22Rv1 (cell line): ENCODE measurements at regions not wholly inside any gene's neighbourhood (a gene's known extent, or its start where the extent isn't known, plus 50 kb on each side); places are given as distances from the start of the nearest gene placed in this dataset.

ENCODE experiments used
- ZFX ChIP-seq: fragments of 450-650 bp; IDR thresholded peaks from 2 replicates; pipeline ENCODE4 v1.6.1; 2017; ENCODE audit warnings: antibody characterized with exemption, borderline replicate concordance
- TF ChIP-seq, protein P1 (sequence below): fragments of 450-650 bp; IDR thresholded peaks from 2 replicates; pipeline ENCODE4 v1.5.1; 2017; ENCODE audit warnings: mild to moderate bottlenecking

DNA sequence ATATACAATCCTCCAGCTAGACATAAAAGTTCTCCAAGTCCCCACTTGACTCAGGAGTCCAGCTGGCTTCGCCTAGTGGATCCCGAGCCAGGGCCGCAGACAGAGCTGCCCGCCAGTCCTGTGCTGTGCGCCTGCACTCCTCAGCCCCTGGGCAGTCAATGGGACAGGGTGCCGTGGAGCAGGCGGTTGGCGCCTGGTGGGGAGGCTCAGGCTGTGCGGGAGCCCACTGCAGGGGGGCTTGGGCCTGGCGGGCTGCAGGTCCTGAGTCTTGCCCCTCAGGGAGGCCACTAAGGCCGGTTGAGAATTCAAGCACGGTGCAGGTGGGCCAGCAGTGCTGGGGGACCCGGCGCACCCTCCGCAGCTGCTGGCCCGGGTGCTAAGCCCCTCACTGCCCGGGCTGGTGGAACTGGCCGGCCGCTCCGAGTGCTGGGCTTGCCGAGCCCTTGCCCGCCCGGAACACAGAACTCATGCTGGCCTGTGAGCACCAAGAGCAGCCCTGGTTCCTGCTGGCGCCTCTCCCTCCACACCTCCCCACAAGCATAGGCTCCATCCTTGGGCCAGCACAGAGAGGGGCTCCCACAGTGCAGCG is 884.8 kb upstream of the LRRC4C start:
- TF ChIP-seq, protein P1, sequence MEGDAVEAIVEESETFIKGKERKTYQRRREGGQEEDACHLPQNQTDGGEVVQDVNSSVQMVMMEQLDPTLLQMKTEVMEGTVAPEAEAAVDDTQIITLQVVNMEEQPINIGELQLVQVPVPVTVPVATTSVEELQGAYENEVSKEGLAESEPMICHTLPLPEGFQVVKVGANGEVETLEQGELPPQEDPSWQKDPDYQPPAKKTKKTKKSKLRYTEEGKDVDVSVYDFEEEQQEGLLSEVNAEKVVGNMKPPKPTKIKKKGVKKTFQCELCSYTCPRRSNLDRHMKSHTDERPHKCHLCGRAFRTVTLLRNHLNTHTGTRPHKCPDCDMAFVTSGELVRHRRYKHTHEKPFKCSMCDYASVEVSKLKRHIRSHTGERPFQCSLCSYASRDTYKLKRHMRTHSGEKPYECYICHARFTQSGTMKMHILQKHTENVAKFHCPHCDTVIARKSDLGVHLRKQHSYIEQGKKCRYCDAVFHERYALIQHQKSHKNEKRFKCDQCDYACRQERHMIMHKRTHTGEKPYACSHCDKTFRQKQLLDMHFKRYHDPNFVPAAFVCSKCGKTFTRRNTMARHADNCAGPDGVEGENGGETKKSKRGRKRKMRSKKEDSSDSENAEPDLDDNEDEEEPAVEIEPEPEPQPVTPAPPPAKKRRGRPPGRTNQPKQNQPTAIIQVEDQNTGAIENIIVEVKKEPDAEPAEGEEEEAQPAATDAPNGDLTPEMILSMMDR: no peak
- TF ChIP-seq ZFX: no peak
